Osteocyte (in vitro differentiated cells): ENCODE measurements at regions not wholly inside any gene's neighbourhood (a gene's known extent, or its start where the extent isn't known, plus 50 kb on each side); places are given as distances from the start of the nearest gene placed in this dataset.

Experiments used
- DNase-seq: peaks from one replicate; pipeline ENCODE4 v3.0.0; 2021; ENCODE audit warnings: mixed read lengths; ENCODE audit not compliant: unreplicated experiment; ENCODE audit errors: extremely low spot score
- H3K27ac Mint-ChIP-seq: one replicate; pipeline ENCODE4 v1.8.0; 2021; ENCODE audit warnings: mild to moderate bottlenecking, mixed read lengths; ENCODE audit not compliant: unreplicated experiment
- H3K27me3 Mint-ChIP-seq: one replicate; pipeline ENCODE4 v1.8.0; 2021; ENCODE audit warnings: mixed read lengths; ENCODE audit not compliant: unreplicated experiment
- H3K36me3 Mint-ChIP-seq: one replicate; pipeline ENCODE4 v1.8.0; 2021; ENCODE audit warnings: mixed read lengths; ENCODE audit not compliant: unreplicated experiment
- H3K4me1 Mint-ChIP-seq: one replicate; pipeline ENCODE4 v1.8.0; 2021; ENCODE audit warnings: mixed read lengths; ENCODE audit not compliant: unreplicated experiment
- H3K4me3 Mint-ChIP-seq: one replicate; pipeline ENCODE4 v1.8.0; 2021; ENCODE audit warnings: mild to moderate bottlenecking, moderate library complexity, mixed read lengths; ENCODE audit not compliant: unreplicated experiment
- H3K9me3 Mint-ChIP-seq: one replicate; pipeline ENCODE4 v1.8.0; 2021; ENCODE audit warnings: mixed read lengths; ENCODE audit not compliant: unreplicated experiment
- CTCF ChIP-seq: fragments of 200-600 bp; sonication (generic); IDR thresholded peaks from 2 replicates; pipeline ENCODE4 v1.5.0; 2021; ENCODE audit warnings: antibody characterized with exemption, mild to moderate bottlenecking, moderate library complexity

GRCh38 chr5:107776506-107776905, 105.8 kb upstream of the EFNA5 start:
- H3K9me3 Mint-ChIP-seq, result no peaks in the 10 kb centered on the region
- H3K36me3 Mint-ChIP-seq, result peaks cover 2% of the 10 kb centered on the region
- no peaks in the 10 kb centered on the region for H3K4me1 Mint-ChIP-seq
- no peak overlapping the region for H3K4me3 Mint-ChIP-seq
- no peak for TF ChIP-seq CTCF
- no peak for DNase-seq
- no peaks in the 10 kb centered on the region for H3K27me3 Mint-ChIP-seq
- no peak overlapping the region for H3K27ac Mint-ChIP-seq

GRCh38 chr5:107774316-107774715, 103.6 kb upstream of the EFNA5 start:
- no peaks in the 10 kb centered on the region for H3K36me3 Mint-ChIP-seq
- no peaks in the 10 kb centered on the region for H3K9me3 Mint-ChIP-seq
- no peaks in the 10 kb centered on the region for H3K4me1 Mint-ChIP-seq
- no peak for TF ChIP-seq CTCF
- no peak overlapping the region for H3K27ac Mint-ChIP-seq
- H3K27me3 Mint-ChIP-seq, result no peaks in the 10 kb centered on the region
- no peak for DNase-seq
- no peak overlapping the region for H3K4me3 Mint-ChIP-seq

- no peak for DNase-seq
- Mint-ChIP-seq H3K9me3 (no peaks in the 10 kb centered on the region), H3K27ac (no peak overlapping the region), H3K27me3 (no peaks in the 10 kb centered on the region), H3K36me3 (no peaks in the 10 kb centered on the region), H3K4me1 (no peaks in the 10 kb centered on the region), H3K4me3 (no peak overlapping the region)
- no peak for TF ChIP-seq CTCF
Measured at GRCh38 chr5:107773479-107773878, 102.7 kb upstream of the EFNA5 start.

- no peaks in the 10 kb centered on the region for H3K36me3 Mint-ChIP-seq
- H3K27me3 Mint-ChIP-seq, result no peaks in the 10 kb centered on the region
- no peak for DNase-seq
- no peak overlapping the region for H3K4me3 Mint-ChIP-seq
- no peak overlapping the region for H3K27ac Mint-ChIP-seq
- TF ChIP-seq CTCF, result no peak
- H3K4me1 Mint-ChIP-seq, result no peaks in the 10 kb centered on the region
- no peaks in the 10 kb centered on the region for H3K9me3 Mint-ChIP-seq
Measured at GRCh38 chr5:107772418-107773310, 101.9 kb upstream of the EFNA5 start.

GRCh38 chr5:107771926-107772325, 101.2 kb upstream of the EFNA5 start:
- H3K4me3 Mint-ChIP-seq, result no peak overlapping the region
- H3K9me3 Mint-ChIP-seq, result no peaks in the 10 kb centered on the region
- no peaks in the 10 kb centered on the region for H3K4me1 Mint-ChIP-seq
- TF ChIP-seq CTCF, result no peak
- H3K27ac Mint-ChIP-seq, result no peak overlapping the region
- H3K27me3 Mint-ChIP-seq, result no peaks in the 10 kb centered on the region
- no peaks in the 10 kb centered on the region for H3K36me3 Mint-ChIP-seq
- no peak for DNase-seq
